HG03520 (cell line): ENCODE measurements at regions not wholly inside any gene's neighbourhood (a gene's known extent, or its start where the extent isn't known, plus 50 kb on each side); places are given as distances from the start of the nearest gene placed in this dataset.
"Not testable (repeated sequence)": the region's sequence is repeated elsewhere in the genome, so short reads cannot be mapped to it uniquely, and the experiment has no call there.

Experiments
- ATAC-seq: cut with Tn5 transposase; IDR thresholded peaks from one replicate; pipeline ENCODE4 v1.9.1; 2021; ENCODE audit warnings: mild to moderate bottlenecking, moderate library complexity; ENCODE audit not compliant: unreplicated experiment

- no peak for ATAC-seq
Observed at GRCh38 chr11:26896719-26897118, 97.2 kb upstream of the FIBIN start.

- no peak for ATAC-seq
Observed at GRCh38 chr11:26898799-26899198, 95.1 kb upstream of the FIBIN start.

GRCh38 chr11:26901162-26901561 is 92.8 kb upstream of the FIBIN start:
- ATAC-seq = no peak

GRCh38 chr11:26904132-26904531 is 89.8 kb upstream of the FIBIN start:
- ATAC-seq = no peak

- no peak for ATAC-seq
Observed at GRCh38 chr11:26904801-26905200, 89.1 kb upstream of the FIBIN start.

- no peak for ATAC-seq
Observed at GRCh38 chr11:26905368-26905767, 88.5 kb upstream of the FIBIN start.

GRCh38 chr11:26909515-26909914 is 84.4 kb upstream of the FIBIN start:
- ATAC-seq = no peak

- ATAC-seq = no peak
Observed at GRCh38 chr11:26909991-26910591, 83.8 kb upstream of the FIBIN start.

GRCh38 chr11:26914968-26915367 is 78.9 kb upstream of the FIBIN start:
- ATAC-seq = peak; percentile 80

- ATAC-seq = no peak
Observed at GRCh38 chr11:26916805-26917204, 77.1 kb upstream of the FIBIN start.

GRCh38 chr11:26928582-26928981 is 65.3 kb upstream of the FIBIN start:
- no peak for ATAC-seq

GRCh38 chr11:26929806-26930517 is 64.0 kb upstream of the FIBIN start:
- no peak for ATAC-seq

GRCh38 chr11:26930518-26931247 is 63.2 kb upstream of the FIBIN start:
- ATAC-seq = no peak

GRCh38 chr11:26931248-26931631 is 62.7 kb upstream of the FIBIN start:
- ATAC-seq = no peak

- ATAC-seq = no peak
Observed at GRCh38 chr11:26931881-26932280, 62.0 kb upstream of the FIBIN start.

GRCh38 chr11:26936109-26936508 is 57.8 kb upstream of the FIBIN start:
- no peak for ATAC-seq

- ATAC-seq = no peak
Observed at GRCh38 chr11:26937386-26937785, 56.5 kb upstream of the FIBIN start.

GRCh38 chr11:26940501-26940900 is 53.4 kb upstream of the FIBIN start:
- ATAC-seq = not testable (repeated sequence)

- ATAC-seq = no peak
Observed at GRCh38 chr11:26942356-26942755, 51.6 kb upstream of the FIBIN start.

GRCh38 chr11:26943636-26944035 is 50.3 kb upstream of the FIBIN start:
- ATAC-seq = no peak
